HG03442 (cell line): ENCODE measurements at regions not wholly inside any gene's neighbourhood (a gene's known extent, or its start where the extent isn't known, plus 50 kb on each side); places are given as distances from the start of the nearest gene placed in this dataset.

Experiments used
- ATAC-seq: cut with Tn5 transposase; IDR thresholded peaks from one replicate; pipeline ENCODE4 v1.9.1; 2021; ENCODE audit warnings: mild to moderate bottlenecking, moderate library complexity; ENCODE audit not compliant: unreplicated experiment

GRCh38 chr6:21459641-21460040 is 133.9 kb upstream of the SOX4 start:
- ATAC-seq: no peak

GRCh38 chr6:21461844-21462518 is 131.6 kb upstream of the SOX4 start:
- no peak for ATAC-seq

GRCh38 chr6:21462519-21462852 is 131.1 kb upstream of the SOX4 start:
- ATAC-seq: no peak

GRCh38 chr6:21467091-21467490 is 126.5 kb upstream of the SOX4 start:
- no peak for ATAC-seq

GRCh38 chr6:21468461-21468860 is 125.1 kb upstream of the SOX4 start:
- no peak for ATAC-seq

GRCh38 chr6:21469213-21469612 is 124.3 kb upstream of the SOX4 start:
- no peak for ATAC-seq

- ATAC-seq: no peak
Measured at GRCh38 chr6:21476112-21476511, 117.4 kb upstream of the SOX4 start.

GRCh38 chr6:21478411-21478810 is 115.1 kb upstream of the SOX4 start:
- ATAC-seq: no peak

GRCh38 chr6:21478883-21479539 is 114.5 kb upstream of the SOX4 start:
- ATAC-seq: no peak

- no peak for ATAC-seq
Measured at GRCh38 chr6:21486115-21486514, 107.4 kb upstream of the SOX4 start.

GRCh38 chr6:21489826-21490225 is 103.7 kb upstream of the SOX4 start:
- no peak for ATAC-seq

GRCh38 chr6:21491955-21492354 is 101.6 kb upstream of the SOX4 start:
- no peak for ATAC-seq

GRCh38 chr6:21494505-21494904 is 99.0 kb upstream of the SOX4 start:
- ATAC-seq: no peak

- no peak for ATAC-seq
Measured at GRCh38 chr6:21496196-21496595, 97.4 kb upstream of the SOX4 start.

GRCh38 chr6:21496706-21497105 is 96.8 kb upstream of the SOX4 start:
- ATAC-seq: no peak

- no peak for ATAC-seq
Measured at GRCh38 chr6:21500314-21501020, 93.1 kb upstream of the SOX4 start.

- ATAC-seq: no peak
Measured at GRCh38 chr6:21501021-21501354, 92.6 kb upstream of the SOX4 start.

GRCh38 chr6:21501815-21502214 is 91.7 kb upstream of the SOX4 start:
- no peak for ATAC-seq

GRCh38 chr6:21502682-21503081 is 90.9 kb upstream of the SOX4 start:
- no peak for ATAC-seq

GRCh38 chr6:21504790-21505189 is 88.8 kb upstream of the SOX4 start:
- ATAC-seq: no peak

- no peak for ATAC-seq
Measured at GRCh38 chr6:21505574-21505990, 88.0 kb upstream of the SOX4 start.

GRCh38 chr6:21506126-21506525 is 87.4 kb upstream of the SOX4 start:
- no peak for ATAC-seq
